ENCODE measurements at regions not wholly inside any gene's neighbourhood (a gene's known extent, or its start where the extent isn't known, plus 50 kb on each side); places are given as distances from the start of the nearest gene placed in this dataset.

DNA sequence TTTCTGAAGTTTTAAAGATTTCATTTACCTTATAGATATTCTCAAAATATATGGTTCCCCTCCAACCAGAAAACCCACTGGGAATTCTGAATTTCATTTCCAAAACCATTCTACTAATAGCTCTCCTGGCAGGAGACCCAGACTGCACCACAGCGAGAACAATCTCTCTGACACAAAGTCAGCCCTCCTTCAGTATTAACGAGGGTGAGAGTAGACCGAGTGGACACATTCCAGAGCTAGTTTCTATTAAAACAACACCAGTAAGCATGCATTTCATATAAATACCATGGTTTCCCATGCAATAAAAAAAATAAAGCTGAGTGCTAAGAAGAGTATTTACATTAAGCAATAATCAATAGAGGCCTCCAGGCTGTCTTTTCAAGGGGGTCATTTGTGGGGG lies 899.6 kb upstream of the SLC35B3 start:
- Histone ChIP-seq H3K4me1 (ENCODE audit: insufficient read depth, low read length) (no peaks in the 10 kb centered on the region), H2AFZ (ENCODE audit: low read length) (no peak overlapping the region), H4K20me1 (ENCODE audit: low read length) (no peaks in the 10 kb centered on the region), H3K9me3 (ENCODE audit: low read length) (no peaks in the 10 kb centered on the region), H3K27ac (ENCODE audit: low read length) (no peak overlapping the region), H3K4me3 (ENCODE audit: low read length) (no peak overlapping the region), H3K9me2 (replicated peaks; ENCODE audit: low read length) (no peaks in the 10 kb centered on the region), H3K27me3 (ENCODE audit: low read length) (peaks cover 18% of the 10 kb centered on the region), H3K79me2 (ENCODE audit: low read length) (no peaks in the 10 kb centered on the region), H3K36me3 (ENCODE audit: low read depth, low read length) (no peaks in the 10 kb centered on the region), H3K4me2 (ENCODE audit: low read length) (no peak overlapping the region), H3F3A (ENCODE audit: low read length, unreplicated experiment) (no peaks in the 10 kb centered on the region), H3K9ac (ENCODE audit: low read length) (no peak overlapping the region)
- POLR2A ChIA-PET (ENCODE audit: unreplicated experiment), result no interaction called here
- CTCF ChIA-PET, result no interaction called here
- DNase-seq, result no peak
- ATAC-seq, result no peak
- TF ChIP-seq, protein P1, sequence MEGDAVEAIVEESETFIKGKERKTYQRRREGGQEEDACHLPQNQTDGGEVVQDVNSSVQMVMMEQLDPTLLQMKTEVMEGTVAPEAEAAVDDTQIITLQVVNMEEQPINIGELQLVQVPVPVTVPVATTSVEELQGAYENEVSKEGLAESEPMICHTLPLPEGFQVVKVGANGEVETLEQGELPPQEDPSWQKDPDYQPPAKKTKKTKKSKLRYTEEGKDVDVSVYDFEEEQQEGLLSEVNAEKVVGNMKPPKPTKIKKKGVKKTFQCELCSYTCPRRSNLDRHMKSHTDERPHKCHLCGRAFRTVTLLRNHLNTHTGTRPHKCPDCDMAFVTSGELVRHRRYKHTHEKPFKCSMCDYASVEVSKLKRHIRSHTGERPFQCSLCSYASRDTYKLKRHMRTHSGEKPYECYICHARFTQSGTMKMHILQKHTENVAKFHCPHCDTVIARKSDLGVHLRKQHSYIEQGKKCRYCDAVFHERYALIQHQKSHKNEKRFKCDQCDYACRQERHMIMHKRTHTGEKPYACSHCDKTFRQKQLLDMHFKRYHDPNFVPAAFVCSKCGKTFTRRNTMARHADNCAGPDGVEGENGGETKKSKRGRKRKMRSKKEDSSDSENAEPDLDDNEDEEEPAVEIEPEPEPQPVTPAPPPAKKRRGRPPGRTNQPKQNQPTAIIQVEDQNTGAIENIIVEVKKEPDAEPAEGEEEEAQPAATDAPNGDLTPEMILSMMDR (conservative IDR thresholded peaks at IDR 0.05; ENCODE audit: low read depth, low read length), result no peak
- no TSS peak for BruUV-seq (replicated peaks)
- intact Hi-C loops (cut with micrococcal nuclease), result no loop called here

DNA sequence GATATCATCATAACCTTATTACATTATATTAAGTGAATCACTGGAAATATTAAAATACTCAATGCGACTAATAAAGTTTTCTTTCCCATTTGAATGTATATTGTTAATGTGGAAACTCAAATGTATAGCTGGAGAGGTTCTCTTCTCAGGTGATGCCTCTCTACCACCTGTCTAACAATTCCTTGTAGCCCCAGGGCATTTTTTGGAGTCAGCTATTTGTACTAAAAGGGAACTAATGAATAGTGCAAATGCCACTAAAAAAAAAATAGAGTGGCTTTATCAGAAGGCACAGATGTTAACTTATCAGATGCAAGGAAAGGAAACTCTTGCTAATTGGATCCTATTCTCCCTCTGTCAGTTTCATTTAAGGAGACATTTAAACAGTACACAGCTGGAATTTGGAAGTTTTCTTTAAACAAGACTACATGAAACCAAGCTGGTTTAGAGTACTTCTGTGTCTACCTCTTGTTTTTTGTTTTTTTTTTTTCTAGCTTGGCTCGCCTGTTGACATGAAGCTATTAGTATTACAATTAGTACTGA lies 897.0 kb upstream of the SLC35B3 start:
- no peaks in the 10 kb centered on the region for H3K36me3 ChIP-seq (ENCODE audit: low read depth, low read length)
- no peaks in the 10 kb centered on the region for H3K79me2 ChIP-seq (ENCODE audit: low read length)
- intact Hi-C loops (cut with micrococcal nuclease), result no loop called here
- no peaks in the 10 kb centered on the region for H3K4me1 ChIP-seq (ENCODE audit: insufficient read depth, low read length)
- H3K9me2 ChIP-seq (replicated peaks; ENCODE audit: low read length), result no peaks in the 10 kb centered on the region
- no peak overlapping the region for H3K4me3 ChIP-seq (ENCODE audit: low read length)
- H3K9me3 ChIP-seq (ENCODE audit: low read length), result no peaks in the 10 kb centered on the region
- no peaks in the 10 kb centered on the region for H4K20me1 ChIP-seq (ENCODE audit: low read length)
- ATAC-seq (no peak), DNase-seq (no peak)
- no peak overlapping the region for H3K27ac ChIP-seq (ENCODE audit: low read length)
- BruUV-seq (replicated peaks), result no TSS peak
- CTCF ChIA-PET, result no interaction called here
- POLR2A ChIA-PET (ENCODE audit: unreplicated experiment), result no interaction called here
- TF ChIP-seq EZH2phosphoT487 (IDR thresholded peaks at IDR 0.05; ENCODE audit: borderline replicate concordance, low read length) (no peak), EZH2 (IDR thresholded peaks at IDR 0.05; ENCODE audit: low read length, unreplicated experiment) (no peak)
- TF ChIP-seq, protein P1 (conservative IDR thresholded peaks at IDR 0.05; ENCODE audit: low read depth, low read length), result no peak
- H3K9ac ChIP-seq (ENCODE audit: low read length), result no peak overlapping the region
- H3F3A ChIP-seq (ENCODE audit: low read length, unreplicated experiment), result no peaks in the 10 kb centered on the region
- no peak overlapping the region for H2AFZ ChIP-seq (ENCODE audit: low read length)
- H3K27me3 ChIP-seq (ENCODE audit: low read length), result peaks cover 18% of the 10 kb centered on the region
- no peak overlapping the region for H3K4me2 ChIP-seq (ENCODE audit: low read length)

DNA sequence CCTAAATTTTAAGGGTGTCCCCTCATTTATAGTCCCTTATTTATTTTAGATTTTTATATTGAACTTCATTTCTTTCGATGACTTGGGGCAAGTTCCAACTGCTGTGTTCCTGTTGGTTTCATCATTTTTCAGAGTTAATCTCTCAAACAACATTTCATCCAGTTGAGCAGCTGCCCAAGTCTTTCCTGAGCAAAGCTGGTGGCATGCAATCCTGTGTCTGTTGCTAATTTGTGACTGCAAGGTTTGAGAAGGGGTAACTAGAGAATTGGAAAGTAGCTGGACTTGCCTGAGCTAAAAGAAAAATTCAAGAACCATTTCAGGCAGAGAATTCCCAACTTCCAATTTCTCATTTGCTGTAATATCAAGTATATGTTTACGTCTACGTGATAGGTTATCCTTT lies 881.5 kb upstream of the SLC35B3 start:
- no peaks in the 10 kb centered on the region for H3K9me3 ChIP-seq (ENCODE audit: low read length)
- H3F3A ChIP-seq (ENCODE audit: low read length, unreplicated experiment), result no peaks in the 10 kb centered on the region
- H3K27me3 ChIP-seq (ENCODE audit: low read length), result peaks cover 16% of the 10 kb centered on the region
- no peak overlapping the region for H3K4me3 ChIP-seq (ENCODE audit: low read length)
- ATAC-seq (no peak), DNase-seq (no peak)
- H2AFZ ChIP-seq (ENCODE audit: low read length), result no peak overlapping the region
- H3K9ac ChIP-seq (ENCODE audit: low read length), result no peak overlapping the region
- no peaks in the 10 kb centered on the region for H3K4me1 ChIP-seq (ENCODE audit: insufficient read depth, low read length)
- no TSS peak for BruUV-seq (replicated peaks)
- H3K79me2 ChIP-seq (ENCODE audit: low read length), result no peaks in the 10 kb centered on the region
- H3K27ac ChIP-seq (ENCODE audit: low read length), result no peak overlapping the region
- no peaks in the 10 kb centered on the region for H4K20me1 ChIP-seq (ENCODE audit: low read length)
- ChIA-PET CTCF (no interaction called here), POLR2A (ENCODE audit: unreplicated experiment) (no interaction called here)
- no peaks in the 10 kb centered on the region for H3K36me3 ChIP-seq (ENCODE audit: low read depth, low read length)
- intact Hi-C loops (cut with micrococcal nuclease), result no loop called here
- H3K4me2 ChIP-seq (ENCODE audit: low read length), result no peak overlapping the region
- no peaks in the 10 kb centered on the region for H3K9me2 ChIP-seq (replicated peaks; ENCODE audit: low read length)
- TF ChIP-seq EZH2 (IDR thresholded peaks at IDR 0.05; ENCODE audit: low read length, unreplicated experiment), result no peak

Measured in PC-3 (cell line).